Suprapubic skin (tissue), 4 donors: ENCODE measurements at regions not wholly inside any gene's neighbourhood (a gene's known extent, or its start where the extent isn't known, plus 50 kb on each side); places are given as distances from the start of the nearest gene placed in this dataset.

Experiments used
- DNase-seq, 2 donors: peaks; one replicate each; pipeline ENCODE4 v3.0.0-alpha.2; 2019; ENCODE audit warnings: low spot score in 2 of 2
- H3K27ac ChIP-seq: fragments of 200-600 bp; sonication (generic); one replicate; pipeline ENCODE4 v1.5.1; 2019
- H3K27me3 ChIP-seq: fragments of 200-600 bp; sonication (generic); one replicate; pipeline ENCODE4 v1.5.1; 2019
- H3K36me3 ChIP-seq: fragments of 200-600 bp; sonication (generic); one replicate; pipeline ENCODE4 v1.5.1; 2019
- H3K4me1 ChIP-seq: fragments of 200-600 bp; sonication (generic); one replicate; pipeline ENCODE4 v1.5.1; 2019
- H3K4me3 ChIP-seq: fragments of 200-600 bp; sonication (generic); one replicate; pipeline ENCODE4 v1.5.1; 2019; ENCODE audit warnings: mild to moderate bottlenecking
- H3K9me3 ChIP-seq: fragments of 200-600 bp; sonication (generic); one replicate; pipeline ENCODE4 v1.5.1; 2019
- CTCF ChIP-seq, 2 donors: fragments of 200-600 bp in 1 of 2; fragments of 450-650 bp in 1 of 2; sonication (generic) in 1 of 2; IDR thresholded peaks; one replicate each; pipeline ENCODE4 v1.5.1; 2016 to 2019; ENCODE audit warnings: antibody characterized with exemption in 2 of 2, mild to moderate bottlenecking in 1 of 2, moderate library complexity in 1 of 2
- EP300 ChIP-seq: sonication (generic); formaldehyde crosslinking; IDR thresholded peaks from one replicate; pipeline ENCODE4 v1.6.1; 2017; ENCODE audit warnings: antibody characterized with exemption
- POLR2A ChIP-seq, 2 donors: fragments of 450-650 bp; IDR thresholded peaks; one replicate each; pipeline ENCODE4 v1.6.1; 2017; ENCODE audit warnings: antibody characterized with exemption in 2 of 2, mild to moderate bottlenecking in 2 of 2, moderate library complexity in 2 of 2
- POLR2AphosphoS5 ChIP-seq, 3 donors: sonication (generic); formaldehyde crosslinking; IDR thresholded peaks; one replicate each; pipeline ENCODE4 v1.6.1; 2017; ENCODE audit warnings: antibody characterized with exemption in 3 of 3
- WGBS: methylation state at CpG from one replicate; pipeline ENCODE4 v1.1.5; 2018; 5-methylcytosine and 5-hydroxymethylcytosine counted together

GRCh38 chr18:27685091-27685490 lies 491.8 kb downstream of the CDH2 start:
- 53% methylated on average over 3 of the region's 3 CpGs for WGBS
- Histone ChIP-seq H3K9me3 (peaks cover 4% of the 10 kb centered on the region), H3K4me3 (no peak overlapping the region), H3K36me3 (no peaks in the 10 kb centered on the region), H3K27ac (no peak overlapping the region), H3K27me3 (no peaks in the 10 kb centered on the region), H3K4me1 (no peaks in the 10 kb centered on the region)
- TF ChIP-seq POLR2A (IDR thresholded peaks at IDR 0.05): no peak
- no peak for TF ChIP-seq POLR2AphosphoS5 (IDR thresholded peaks at IDR 0.05)
- TF ChIP-seq CTCF (IDR thresholded peaks at IDR 0.05): no peak
- TF ChIP-seq EP300: no peak
- DNase-seq: no peak

- no peak for DNase-seq
- WGBS: 48% methylated on average over 3 of the region's 3 CpGs
- no peak overlapping the region for H3K4me3 ChIP-seq
- no peaks in the 10 kb centered on the region for H3K27me3 ChIP-seq
- TF ChIP-seq POLR2A (IDR thresholded peaks at IDR 0.05) (no peak), CTCF (IDR thresholded peaks at IDR 0.05) (no peak), EP300 (no peak), POLR2AphosphoS5 (IDR thresholded peaks at IDR 0.05) (no peak)
- no peaks in the 10 kb centered on the region for H3K36me3 ChIP-seq
- no peaks in the 10 kb centered on the region for H3K4me1 ChIP-seq
- no peaks in the 10 kb centered on the region for H3K9me3 ChIP-seq
- H3K27ac ChIP-seq: no peak overlapping the region
Observed at GRCh38 chr18:27674411-27674810, 489.3 kb upstream of the CHST9 start.

- WGBS: 99% methylated on average over 12 of the region's 27 CpGs
- H3K4me3 ChIP-seq: no peak overlapping the region
- no peak for DNase-seq
- no peaks in the 10 kb centered on the region for H3K27me3 ChIP-seq
- H3K36me3 ChIP-seq: no peaks in the 10 kb centered on the region
- no peak for TF ChIP-seq CTCF (IDR thresholded peaks at IDR 0.05)
- no peak for TF ChIP-seq POLR2A (IDR thresholded peaks at IDR 0.05)
- no peak for TF ChIP-seq EP300
- TF ChIP-seq POLR2AphosphoS5 (IDR thresholded peaks at IDR 0.05): no peak
- no peaks in the 10 kb centered on the region for H3K9me3 ChIP-seq
- H3K4me1 ChIP-seq: no peaks in the 10 kb centered on the region
- no peak overlapping the region for H3K27ac ChIP-seq
Observed at GRCh38 chr18:27673861-27674260, 488.8 kb upstream of the CHST9 start.

- Histone ChIP-seq H3K36me3 (no peaks in the 10 kb centered on the region), H3K27ac (no peak overlapping the region), H3K4me3 (no peak overlapping the region), H3K27me3 (no peaks in the 10 kb centered on the region), H3K9me3 (no peaks in the 10 kb centered on the region), H3K4me1 (no peaks in the 10 kb centered on the region)
- 100% methylated on average over 1 of the region's 1 CpG for WGBS
- TF ChIP-seq CTCF (IDR thresholded peaks at IDR 0.05) (no peak), EP300 (no peak), POLR2A (IDR thresholded peaks at IDR 0.05) (no peak), POLR2AphosphoS5 (IDR thresholded peaks at IDR 0.05) (no peak)
- no peak for DNase-seq
Observed at GRCh38 chr18:27668158-27668557, 483.1 kb upstream of the CHST9 start.

- Histone ChIP-seq H3K27ac (no peak overlapping the region), H3K9me3 (no peaks in the 10 kb centered on the region), H3K27me3 (no peaks in the 10 kb centered on the region), H3K36me3 (no peaks in the 10 kb centered on the region), H3K4me1 (no peaks in the 10 kb centered on the region), H3K4me3 (no peak overlapping the region)
- 65% methylated on average over 6 of the region's 6 CpGs for whole genome bisulfite sequencing
- TF ChIP-seq POLR2A (IDR thresholded peaks at IDR 0.05) (no peak), EP300 (no peak), CTCF (IDR thresholded peaks at IDR 0.05) (no peak), POLR2AphosphoS5 (IDR thresholded peaks at IDR 0.05) (no peak)
- DNase-seq: no peak
Observed at GRCh38 chr18:27667064-27667463, 482.0 kb upstream of the CHST9 start.
